IMR-90 (cell line): ENCODE measurements at regions not wholly inside any gene's neighbourhood (a gene's known extent, or its start where the extent isn't known, plus 50 kb on each side); places are given as distances from the start of the nearest gene placed in this dataset.

Experiments
- BHLHE40 ChIP-seq: fragments of 150-350 bp; IDR thresholded peaks from 2 replicates; pipeline ENCODE4 v1.6.1; 2016; ENCODE audit warnings: mild to moderate bottlenecking, low read depth, low read length
- CHD1 ChIP-seq: IDR thresholded peaks from 2 replicates; pipeline ENCODE4 v1.6.1; 2012; ENCODE audit warnings: low read depth, low read length, improper control_type of control experiment
- FOS ChIP-seq: fragments of 150-350 bp; IDR thresholded peaks from 2 replicates; pipeline ENCODE4 v1.6.1; 2016; ENCODE audit warnings: low read depth, low read length
- MAFK ChIP-seq: IDR thresholded peaks from 2 replicates; pipeline ENCODE4 v1.6.1; 2012; ENCODE audit warnings: low read depth, low read length, improper control_type of control experiment
- MAZ ChIP-seq: IDR thresholded peaks from 2 replicates; pipeline ENCODE4 v1.6.1; 2012; ENCODE audit warnings: low read depth, mild to moderate bottlenecking, low read length, improper control_type of control experiment, moderate library complexity, borderline replicate concordance
- POLR2A ChIP-seq: IDR thresholded peaks from 2 replicates; pipeline ENCODE4 v1.6.1; 2012; ENCODE audit warnings: mild to moderate bottlenecking, low read depth, low read length
- RAD21 ChIP-seq: IDR thresholded peaks from 2 replicates; pipeline ENCODE4 v1.6.1; 2012; ENCODE audit warnings: low read length, improper control_type of control experiment
- RCOR1 ChIP-seq: IDR thresholded peaks from 2 replicates; pipeline ENCODE4 v1.6.1; 2012; ENCODE audit warnings: mild to moderate bottlenecking, low read length, improper control_type of control experiment; ENCODE audit not compliant: insufficient replicate concordance
- RFX5 ChIP-seq: IDR thresholded peaks from 2 replicates; pipeline ENCODE4 v1.8.0; 2012; ENCODE audit warnings: low read depth, mild to moderate bottlenecking, low read length, moderate library complexity
- SMC3 ChIP-seq: fragments of 150-350 bp; IDR thresholded peaks from 2 replicates; pipeline ENCODE4 v1.6.1; 2016; ENCODE audit warnings: low read depth, mild to moderate bottlenecking, antibody characterized with exemption, low read length, moderate library complexity
- TF ChIP-seq, protein P1 (sequence below): fragments of 150-350 bp; IDR thresholded peaks from 2 replicates; pipeline ENCODE4 v1.6.1; 2017; ENCODE audit warnings: mild to moderate bottlenecking, antibody characterized with exemption, low read length, low read depth
- TF ChIP-seq, protein P2 (sequence below): conservative IDR thresholded peaks from 2 replicates; pipeline ENCODE4 v1.5.1; 2012; ENCODE audit warnings: mild to moderate bottlenecking, low read depth, low read length, improper control_type of control experiment

DNA sequence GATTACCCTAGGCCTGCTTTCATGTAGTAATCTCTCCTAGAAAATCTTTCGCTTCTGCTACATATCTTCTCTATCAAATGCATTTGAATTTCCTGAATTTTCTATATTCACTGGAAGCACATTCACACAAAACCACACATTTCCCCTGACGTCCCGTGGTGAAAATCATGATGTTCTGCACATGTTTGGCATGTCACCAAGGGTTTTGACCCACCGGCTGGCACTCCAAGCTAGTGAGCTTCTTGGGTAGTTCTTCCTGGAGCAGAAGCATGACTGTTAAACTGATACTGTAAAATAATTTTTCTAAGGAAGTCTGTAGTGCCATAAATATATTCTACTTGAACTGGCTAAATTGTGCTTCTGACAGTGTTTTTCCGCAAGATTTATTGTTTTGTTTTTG, 510.1 kb upstream of the SLC8A1 start:
- TF ChIP-seq MAZ (no peak), MAFK (no peak), POLR2A (no peak), SMC3 (no peak), RAD21 (no peak), BHLHE40 (no peak), RCOR1 (no peak), RFX5 (no peak), CHD1 (no peak), FOS (no peak)
- TF ChIP-seq, protein P1, sequence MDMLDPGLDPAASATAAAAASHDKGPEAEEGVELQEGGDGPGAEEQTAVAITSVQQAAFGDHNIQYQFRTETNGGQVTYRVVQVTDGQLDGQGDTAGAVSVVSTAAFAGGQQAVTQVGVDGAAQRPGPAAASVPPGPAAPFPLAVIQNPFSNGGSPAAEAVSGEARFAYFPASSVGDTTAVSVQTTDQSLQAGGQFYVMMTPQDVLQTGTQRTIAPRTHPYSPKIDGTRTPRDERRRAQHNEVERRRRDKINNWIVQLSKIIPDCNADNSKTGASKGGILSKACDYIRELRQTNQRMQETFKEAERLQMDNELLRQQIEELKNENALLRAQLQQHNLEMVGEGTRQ, result no peak
- TF ChIP-seq, protein P2, sequence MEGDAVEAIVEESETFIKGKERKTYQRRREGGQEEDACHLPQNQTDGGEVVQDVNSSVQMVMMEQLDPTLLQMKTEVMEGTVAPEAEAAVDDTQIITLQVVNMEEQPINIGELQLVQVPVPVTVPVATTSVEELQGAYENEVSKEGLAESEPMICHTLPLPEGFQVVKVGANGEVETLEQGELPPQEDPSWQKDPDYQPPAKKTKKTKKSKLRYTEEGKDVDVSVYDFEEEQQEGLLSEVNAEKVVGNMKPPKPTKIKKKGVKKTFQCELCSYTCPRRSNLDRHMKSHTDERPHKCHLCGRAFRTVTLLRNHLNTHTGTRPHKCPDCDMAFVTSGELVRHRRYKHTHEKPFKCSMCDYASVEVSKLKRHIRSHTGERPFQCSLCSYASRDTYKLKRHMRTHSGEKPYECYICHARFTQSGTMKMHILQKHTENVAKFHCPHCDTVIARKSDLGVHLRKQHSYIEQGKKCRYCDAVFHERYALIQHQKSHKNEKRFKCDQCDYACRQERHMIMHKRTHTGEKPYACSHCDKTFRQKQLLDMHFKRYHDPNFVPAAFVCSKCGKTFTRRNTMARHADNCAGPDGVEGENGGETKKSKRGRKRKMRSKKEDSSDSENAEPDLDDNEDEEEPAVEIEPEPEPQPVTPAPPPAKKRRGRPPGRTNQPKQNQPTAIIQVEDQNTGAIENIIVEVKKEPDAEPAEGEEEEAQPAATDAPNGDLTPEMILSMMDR, result no peak
